OCI-LY3 (cell line): ENCODE measurements at regions not wholly inside any gene's neighbourhood (a gene's known extent, or its start where the extent isn't known, plus 50 kb on each side); places are given as distances from the start of the nearest gene placed in this dataset.

Experiments used
- H2AFZ ChIP-seq: fragments of 200-600, 300-600 bp; shearing (Covaris generic); 2 replicates; pipeline ENCODE4 v1.6.0; 2014; ENCODE audit warnings: antibody characterized with exemption, low read depth, low read length
- H3K27ac ChIP-seq: fragments of 200-600, 300-600 bp; sonication (generic); 2 replicates; pipeline ENCODE4 v1.5.1; 2014; ENCODE audit warnings: mild to moderate bottlenecking, low read length, moderate library complexity, mixed read lengths
- H3K27me3 ChIP-seq: fragments of 200-600, 300-600 bp; sonication (generic); 2 replicates; pipeline ENCODE4 v1.6.1; 2014; ENCODE audit warnings: low read depth, low read length, mixed read lengths
- H3K36me3 ChIP-seq: fragments of 200-600, 300-600 bp; sonication (generic); replicated peaks from 2 replicates; pipeline ENCODE3; 2014; ENCODE audit warnings: low read depth, low read length, mixed read lengths
- H3K4me1 ChIP-seq: fragments of 300-600, 200-600 bp; sonication (generic); 2 replicates; pipeline ENCODE4 v1.6.1; 2014; ENCODE audit warnings: low read length, mixed read lengths
- H3K4me2 ChIP-seq: fragments of 200-600, 300-600 bp; sonication (generic); 2 replicates; pipeline ENCODE4 v1.6.1; 2014; ENCODE audit warnings: low read length, mixed read lengths
- H3K4me3 ChIP-seq: fragments of 300-600, 200-600 bp; sonication (generic); 2 replicates; pipeline ENCODE4 v1.5.1; 2014; ENCODE audit warnings: antibody characterized with exemption, mild to moderate bottlenecking, low read length, moderate library complexity
- H3K79me2 ChIP-seq: fragments of 300-600, 200-600 bp; shearing (Covaris generic); 2 replicates; pipeline ENCODE4 v1.6.1; 2014; ENCODE audit warnings: mild to moderate bottlenecking, low read length, mixed read lengths
- H3K9ac ChIP-seq: fragments of 300-600, 200-600 bp; shearing (Covaris generic); 2 replicates; pipeline ENCODE4 v1.6.0; 2014; ENCODE audit warnings: mild to moderate bottlenecking, low read length, moderate library complexity
- H3K9me3 ChIP-seq: fragments of 200-600, 300-600 bp; shearing (Covaris generic); 2 replicates; pipeline ENCODE4 v1.6.1; 2014; ENCODE audit warnings: low read length, mixed read lengths; ENCODE audit not compliant: insufficient read depth
- H4K20me1 ChIP-seq: fragments of 200-600, 300-600 bp; sonication (generic); 2 replicates; pipeline ENCODE4 v1.6.1; 2016; ENCODE audit warnings: low read length, mixed read lengths; ENCODE audit not compliant: insufficient read depth
- EZH2phosphoT487 ChIP-seq: fragments of 200-600 bp; shearing (Covaris generic); IDR thresholded peaks from 2 replicates; pipeline ENCODE4 v1.6.1; 2018; ENCODE audit warnings: antibody characterized with exemption, mixed run types, low read depth
- TF ChIP-seq, protein P1 (sequence below): fragments of 200-600, 300-600 bp; sonication (generic); IDR thresholded peaks from 2 replicates; pipeline ENCODE4 v1.5.1; 2014; ENCODE audit warnings: antibody characterized with exemption, low read length, low read depth

DNA sequence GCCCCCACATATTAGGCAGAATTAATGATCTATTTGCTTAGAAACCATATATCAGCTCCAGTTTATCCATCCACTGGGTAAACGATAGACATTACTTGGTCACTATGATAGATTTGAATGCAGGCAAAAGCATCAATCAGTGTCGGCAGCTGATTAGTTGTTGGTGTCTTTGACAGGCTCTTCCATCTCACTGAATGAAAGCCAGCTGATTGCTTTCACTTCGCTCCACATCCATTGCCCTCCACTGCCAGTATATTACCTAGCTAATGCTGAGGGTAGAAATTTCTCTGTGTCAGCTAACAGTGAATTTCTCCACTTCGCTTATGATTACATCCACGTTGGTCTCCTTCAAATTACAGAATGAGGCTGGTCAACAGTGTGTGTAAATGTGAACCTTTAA lies 821.3 kb upstream of the TYRP1 start:
- no peaks in the 10 kb centered on the region for H4K20me1 ChIP-seq
- no peak overlapping the region for H3K27ac ChIP-seq
- H3K9me3 ChIP-seq = no peaks in the 10 kb centered on the region
- no peak overlapping the region for H2AFZ ChIP-seq
- H3K9ac ChIP-seq = no peak overlapping the region
- no peaks in the 10 kb centered on the region for H3K36me3 ChIP-seq
- no peaks in the 10 kb centered on the region for H3K79me2 ChIP-seq
- no peaks in the 10 kb centered on the region for H3K27me3 ChIP-seq
- peaks cover 10% of the 10 kb centered on the region for H3K4me1 ChIP-seq
- H3K4me3 ChIP-seq = no peak overlapping the region
- no peak for TF ChIP-seq EZH2phosphoT487
- TF ChIP-seq, protein P1, sequence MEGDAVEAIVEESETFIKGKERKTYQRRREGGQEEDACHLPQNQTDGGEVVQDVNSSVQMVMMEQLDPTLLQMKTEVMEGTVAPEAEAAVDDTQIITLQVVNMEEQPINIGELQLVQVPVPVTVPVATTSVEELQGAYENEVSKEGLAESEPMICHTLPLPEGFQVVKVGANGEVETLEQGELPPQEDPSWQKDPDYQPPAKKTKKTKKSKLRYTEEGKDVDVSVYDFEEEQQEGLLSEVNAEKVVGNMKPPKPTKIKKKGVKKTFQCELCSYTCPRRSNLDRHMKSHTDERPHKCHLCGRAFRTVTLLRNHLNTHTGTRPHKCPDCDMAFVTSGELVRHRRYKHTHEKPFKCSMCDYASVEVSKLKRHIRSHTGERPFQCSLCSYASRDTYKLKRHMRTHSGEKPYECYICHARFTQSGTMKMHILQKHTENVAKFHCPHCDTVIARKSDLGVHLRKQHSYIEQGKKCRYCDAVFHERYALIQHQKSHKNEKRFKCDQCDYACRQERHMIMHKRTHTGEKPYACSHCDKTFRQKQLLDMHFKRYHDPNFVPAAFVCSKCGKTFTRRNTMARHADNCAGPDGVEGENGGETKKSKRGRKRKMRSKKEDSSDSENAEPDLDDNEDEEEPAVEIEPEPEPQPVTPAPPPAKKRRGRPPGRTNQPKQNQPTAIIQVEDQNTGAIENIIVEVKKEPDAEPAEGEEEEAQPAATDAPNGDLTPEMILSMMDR = no peak
- H3K4me2 ChIP-seq = no peak overlapping the region

DNA sequence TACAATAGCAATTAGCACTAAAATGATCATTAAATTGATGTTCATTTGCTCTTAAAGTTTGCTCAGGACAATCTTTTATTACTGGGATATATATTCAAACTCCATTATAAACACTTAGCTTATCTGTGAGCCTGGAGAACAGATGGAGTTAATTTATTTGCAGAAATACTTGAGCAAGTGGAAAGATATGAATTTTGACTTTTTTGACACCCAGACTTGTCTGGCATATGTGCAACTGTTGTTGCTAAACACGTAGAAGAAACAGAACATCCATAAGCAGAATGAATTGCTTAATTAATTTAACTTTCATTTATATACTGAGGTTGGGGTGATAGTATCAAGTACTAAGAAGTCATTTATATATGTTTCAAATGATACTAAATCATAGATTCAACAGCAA lies 820.7 kb upstream of the TYRP1 start:
- Histone ChIP-seq H3K36me3 (no peaks in the 10 kb centered on the region), H3K27me3 (no peaks in the 10 kb centered on the region), H2AFZ (no peak overlapping the region), H3K9ac (no peak overlapping the region), H4K20me1 (no peaks in the 10 kb centered on the region), H3K79me2 (no peaks in the 10 kb centered on the region), H3K4me1 (peaks cover 10% of the 10 kb centered on the region), H3K27ac (no peak overlapping the region), H3K4me2 (no peak overlapping the region), H3K4me3 (no peak overlapping the region), H3K9me3 (no peaks in the 10 kb centered on the region)
- no peak for TF ChIP-seq EZH2phosphoT487
- TF ChIP-seq, protein P1 = no peak

- Histone ChIP-seq H3K79me2 (no peaks in the 10 kb centered on the region), H3K4me3 (no peak overlapping the region), H4K20me1 (no peaks in the 10 kb centered on the region), H3K36me3 (no peaks in the 10 kb centered on the region), H3K4me1 (no peaks in the 10 kb centered on the region), H3K27ac (no peak overlapping the region), H3K4me2 (no peak overlapping the region), H3K9me3 (no peaks in the 10 kb centered on the region), H3K9ac (no peak overlapping the region), H2AFZ (no peak overlapping the region), H3K27me3 (no peaks in the 10 kb centered on the region)
- no peak for TF ChIP-seq EZH2phosphoT487
- TF ChIP-seq, protein P1 = no peak
These were observed 818.8 kb upstream of the TYRP1 start for GRCh38 chr9:11874414-11874813.

DNA sequence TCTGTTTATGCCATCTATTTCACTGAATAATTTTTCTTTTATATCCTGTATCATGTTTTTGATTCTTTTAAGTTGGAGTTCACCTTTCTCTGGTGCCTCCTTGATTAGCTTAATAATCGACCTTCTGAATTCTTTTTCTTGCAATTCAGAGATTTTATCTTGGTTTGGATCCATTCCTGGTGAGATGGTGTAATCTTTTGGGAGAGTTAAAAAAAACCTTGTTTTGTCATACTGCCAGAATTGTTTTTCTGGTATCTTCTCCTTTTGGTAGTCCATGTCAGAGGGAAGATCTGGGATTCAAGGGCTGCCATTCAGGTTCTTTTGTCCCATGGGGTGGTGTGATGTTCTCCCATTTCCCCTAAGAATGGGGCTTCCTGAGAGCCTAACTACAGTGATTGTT lies 800.8 kb upstream of the TYRP1 start:
- no peak overlapping the region for H3K27ac ChIP-seq
- H3K27me3 ChIP-seq = no peaks in the 10 kb centered on the region
- TF ChIP-seq EZH2phosphoT487 = no peak
- TF ChIP-seq, protein P1 = no peak
- H3K4me2 ChIP-seq = no peak overlapping the region
- H3K9me3 ChIP-seq = no peaks in the 10 kb centered on the region
- H3K36me3 ChIP-seq = no peaks in the 10 kb centered on the region
- H3K4me1 ChIP-seq = no peaks in the 10 kb centered on the region
- no peaks in the 10 kb centered on the region for H3K79me2 ChIP-seq
- H2AFZ ChIP-seq = no peak overlapping the region
- H4K20me1 ChIP-seq = no peaks in the 10 kb centered on the region
- no peak overlapping the region for H3K9ac ChIP-seq
- H3K4me3 ChIP-seq = no peak overlapping the region
